HG03432 (cell line): ENCODE measurements at regions not wholly inside any gene's neighbourhood (a gene's known extent, or its start where the extent isn't known, plus 50 kb on each side); places are given as distances from the start of the nearest gene placed in this dataset.

Source experiments
- ATAC-seq: cut with Tn5 transposase; IDR thresholded peaks from one replicate; pipeline ENCODE4 v1.9.1; 2021; ENCODE audit warnings: mild to moderate bottlenecking, moderate library complexity; ENCODE audit not compliant: unreplicated experiment

- no peak for ATAC-seq
Observed at GRCh38 chr20:24339210-24339641, 130.2 kb upstream of the SYNDIG1 start.

- ATAC-seq = no peak
Observed at GRCh38 chr20:24337551-24337950, 131.9 kb upstream of the SYNDIG1 start.

GRCh38 chr20:24337069-24337468, 132.4 kb upstream of the SYNDIG1 start:
- ATAC-seq = no peak

GRCh38 chr20:24334830-24335229, 134.6 kb upstream of the SYNDIG1 start:
- no peak for ATAC-seq

GRCh38 chr20:24332956-24333355, 136.5 kb upstream of the SYNDIG1 start:
- no peak for ATAC-seq

- ATAC-seq = no peak
Observed at GRCh38 chr20:24331939-24332338, 137.5 kb upstream of the SYNDIG1 start.

GRCh38 chr20:24328901-24329300, 140.5 kb upstream of the SYNDIG1 start:
- no peak for ATAC-seq

- ATAC-seq = no peak
Observed at GRCh38 chr20:24321973-24322372, 147.5 kb upstream of the SYNDIG1 start.

- ATAC-seq = no peak
Observed at GRCh38 chr20:24318569-24319352, 150.7 kb upstream of the SYNDIG1 start.

- no peak for ATAC-seq
Observed at GRCh38 chr20:24317224-24317623, 152.2 kb upstream of the SYNDIG1 start.

- no peak for ATAC-seq
Observed at GRCh38 chr20:24316731-24317130, 152.7 kb upstream of the SYNDIG1 start.

GRCh38 chr20:24314053-24314452, 155.4 kb upstream of the SYNDIG1 start:
- ATAC-seq = no peak

- ATAC-seq = no peak
Observed at GRCh38 chr20:24309596-24309995, 159.8 kb upstream of the SYNDIG1 start.

GRCh38 chr20:24305371-24305770, 164.1 kb upstream of the SYNDIG1 start:
- no peak for ATAC-seq

GRCh38 chr20:24304291-24304690, 165.1 kb upstream of the SYNDIG1 start:
- ATAC-seq = no peak

GRCh38 chr20:24303393-24304170, 165.8 kb upstream of the SYNDIG1 start:
- no peak for ATAC-seq

GRCh38 chr20:24297993-24298392, 171.4 kb upstream of the SYNDIG1 start:
- no peak for ATAC-seq

- ATAC-seq = no peak
Observed at GRCh38 chr20:24296477-24297261, 172.8 kb upstream of the SYNDIG1 start.

GRCh38 chr20:24291014-24291413, 178.4 kb upstream of the SYNDIG1 start:
- ATAC-seq = no peak

GRCh38 chr20:24289737-24290481, 179.5 kb upstream of the SYNDIG1 start:
- no peak for ATAC-seq

GRCh38 chr20:24283186-24283585, 186.2 kb upstream of the SYNDIG1 start:
- ATAC-seq = no peak
